BJ (cell line): ENCODE measurements at regions not wholly inside any gene's neighbourhood (a gene's known extent, or its start where the extent isn't known, plus 50 kb on each side); places are given as distances from the start of the nearest gene placed in this dataset.
"Not testable (repeated sequence)": the region's sequence is repeated elsewhere in the genome, so short reads cannot be mapped to it uniquely, and the experiment has no call there.

Source experiments
- CTCF ChIA-PET: fragments of 350-600 bp; formaldehyde crosslinking; extraction: SDS; loops from one replicate; lab custom pipeline; 2021; ENCODE audit warnings: antibody characterized with exemption, inconsistent platforms; lab: Yijun Ruan, JAX
- POLR2A ChIA-PET: fragments of 300-600 bp; sonication (Branson Sonifier 250); formaldehyde crosslinking; extraction: SDS; loops from one replicate; lab custom pipeline; 2021; ENCODE audit warnings: antibody characterized with exemption; lab: Charles Lee
- DNase-seq: peaks from one replicate; pipeline ENCODE4 v3.0.0-alpha.2; 2011; ENCODE audit warnings: low read depth
- H3K27me3 ChIP-seq: 2 replicates; pipeline ENCODE4 v1.6.0; 2011; ENCODE audit warnings: low read length; ENCODE audit not compliant: control insufficient read depth, insufficient read depth
- H3K36me3 ChIP-seq: 2 replicates; pipeline ENCODE4 v1.5.1; 2011; ENCODE audit warnings: low read length; ENCODE audit not compliant: control insufficient read depth, insufficient read depth
- H3K4me3 ChIP-seq: 2 replicates; pipeline ENCODE4 v1.5.1; 2011; ENCODE audit warnings: low read depth, mild to moderate bottlenecking, control low read depth, low read length
- CTCF ChIP-seq: IDR thresholded peaks from 2 replicates; pipeline ENCODE4 v1.5.1; 2011; ENCODE audit warnings: low read depth, mild to moderate bottlenecking, control low read depth, inconsistent platforms, low read length, moderate library complexity; ENCODE audit not compliant: insufficient read depth

- DNase-seq = no peak
- no peak for TF ChIP-seq CTCF
- H3K4me3 ChIP-seq = no peak overlapping the region
- CTCF ChIA-PET = no interaction called here
- POLR2A ChIA-PET = no interaction called here
- H3K27me3 ChIP-seq = no peaks in the 10 kb centered on the region
- H3K36me3 ChIP-seq = no peaks in the 10 kb centered on the region
Observed at GRCh38 chr4:43148481-43148880, 256.0 kb downstream of the GRXCR1 start.

GRCh38 chr4:43163101-43163792 is 270.7 kb downstream of the GRXCR1 start:
- Histone ChIP-seq H3K36me3 (no peaks in the 10 kb centered on the region), H3K4me3 (no peak overlapping the region), H3K27me3 (no peaks in the 10 kb centered on the region)
- no peak for DNase-seq
- CTCF ChIA-PET = no interaction called here
- TF ChIP-seq CTCF = no peak
- POLR2A ChIA-PET = no interaction called here

- Histone ChIP-seq H3K36me3 (no peaks in the 10 kb centered on the region), H3K4me3 (no peak overlapping the region), H3K27me3 (no peaks in the 10 kb centered on the region)
- ChIA-PET CTCF (no interaction called here), POLR2A (no interaction called here)
- TF ChIP-seq CTCF = no peak
- DNase-seq = no peak
Observed at GRCh38 chr4:43189741-43190140, 297.2 kb downstream of the GRXCR1 start.

DNA sequence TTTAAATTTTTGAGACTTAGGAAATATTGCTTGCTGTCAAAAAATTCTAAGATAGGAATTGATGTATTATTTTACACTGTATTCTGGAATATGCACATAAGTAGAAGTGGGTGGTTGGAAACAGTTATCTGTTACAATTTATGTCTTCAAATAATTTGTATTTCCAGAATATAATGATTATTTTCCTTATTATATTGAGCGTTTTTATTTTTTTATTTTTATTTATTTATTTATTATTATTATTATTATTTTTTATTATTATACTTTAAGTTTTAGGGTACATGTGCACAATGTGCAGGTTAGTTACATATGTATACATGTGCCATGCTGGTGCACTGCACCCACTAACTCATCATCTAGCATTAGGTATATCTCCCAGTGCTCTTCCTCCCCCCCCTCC is 320.1 kb downstream of the GRXCR1 start:
- H3K4me3 ChIP-seq, CTCF ChIA-PET, DNase-seq, POLR2A ChIA-PET, H3K36me3 ChIP-seq, H3K27me3 ChIP-seq: not testable (repeated sequence)

DNA sequence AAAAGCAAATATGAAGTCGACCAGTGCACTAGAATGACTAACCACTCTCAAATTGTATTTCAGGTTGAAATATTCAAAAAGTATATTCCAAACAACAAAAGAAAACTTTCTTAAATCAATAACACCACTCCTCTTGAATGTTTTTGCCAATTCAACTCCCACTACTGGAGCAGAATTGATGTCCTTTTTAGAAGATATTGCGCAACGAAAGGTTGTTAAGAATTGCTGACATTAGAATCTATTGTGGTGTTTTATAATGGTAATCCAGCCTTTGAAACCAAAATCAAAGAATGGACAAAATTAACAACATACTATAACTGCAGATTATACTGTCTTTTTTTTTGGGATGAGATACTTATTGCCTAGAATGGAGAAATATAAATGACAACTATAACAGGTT is 331.3 kb downstream of the GRXCR1 start:
- no peak for DNase-seq
- H3K27me3 ChIP-seq = no peaks in the 10 kb centered on the region
- no peaks in the 10 kb centered on the region for H3K36me3 ChIP-seq
- CTCF ChIA-PET = no interaction called here
- no peak overlapping the region for H3K4me3 ChIP-seq
- POLR2A ChIA-PET = no interaction called here
- TF ChIP-seq CTCF = no peak

- no peaks in the 10 kb centered on the region for H3K36me3 ChIP-seq
- TF ChIP-seq CTCF = no peak
- POLR2A ChIA-PET = no interaction called here
- CTCF ChIA-PET = no interaction called here
- no peaks in the 10 kb centered on the region for H3K27me3 ChIP-seq
- H3K4me3 ChIP-seq = no peak overlapping the region
- no peak for DNase-seq
Observed at GRCh38 chr4:43224559-43224958, 332.0 kb downstream of the GRXCR1 start.
